HG03457 (cell line): ENCODE measurements at regions not wholly inside any gene's neighbourhood (a gene's known extent, or its start where the extent isn't known, plus 50 kb on each side); places are given as distances from the start of the nearest gene placed in this dataset.

Experiments used
- ATAC-seq: cut with Tn5 transposase; IDR thresholded peaks from one replicate; pipeline ENCODE4 v1.9.1; 2021; ENCODE audit warnings: moderate number of reproducible peaks; ENCODE audit not compliant: unreplicated experiment

DNA sequence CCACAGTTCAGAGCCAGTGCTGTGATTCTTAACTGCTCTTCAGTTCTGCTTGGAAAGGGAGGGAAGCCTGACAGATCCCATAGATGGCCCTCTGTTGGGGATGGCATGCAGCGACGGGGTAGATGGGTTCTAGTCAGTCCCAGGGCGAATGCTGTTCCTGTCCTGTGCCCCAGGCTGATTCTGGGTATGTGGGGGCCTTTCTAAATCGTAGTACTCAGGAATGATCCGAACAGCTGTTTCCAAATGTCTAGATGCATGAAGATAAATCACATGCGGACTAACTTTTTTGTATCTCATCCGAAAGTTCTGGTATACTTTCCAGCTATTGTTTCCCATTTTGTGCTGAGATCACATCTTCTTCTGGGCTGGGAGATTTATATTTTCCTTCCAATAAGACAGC is 186.0 kb upstream of the MKI67 start:
- ATAC-seq, result no peak

DNA sequence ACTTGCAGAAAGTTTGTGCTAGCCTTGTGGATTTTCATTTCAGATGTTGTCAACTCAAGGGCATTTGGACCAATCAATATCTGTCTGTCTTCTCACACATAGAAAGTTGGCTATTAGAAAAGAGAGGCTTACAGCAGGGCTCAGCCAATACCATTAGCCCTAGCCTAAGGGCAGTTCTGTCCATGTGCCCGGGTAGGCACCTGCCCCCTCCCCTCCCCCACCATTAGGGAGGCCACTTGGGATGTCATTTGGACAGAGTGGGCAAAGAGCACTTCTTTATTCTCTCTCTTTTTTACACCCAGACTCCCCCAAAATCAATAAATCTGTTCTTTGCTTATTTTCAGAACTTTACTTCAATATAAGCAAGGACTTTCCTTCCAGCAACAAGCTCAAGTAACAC is 188.5 kb upstream of the MKI67 start:
- no peak for ATAC-seq

GRCh38 chr10:128316121-128316726 is 190.0 kb upstream of the MKI67 start:
- ATAC-seq, result no peak

GRCh38 chr10:128316925-128317324 is 190.7 kb upstream of the MKI67 start:
- ATAC-seq, result no peak

DNA sequence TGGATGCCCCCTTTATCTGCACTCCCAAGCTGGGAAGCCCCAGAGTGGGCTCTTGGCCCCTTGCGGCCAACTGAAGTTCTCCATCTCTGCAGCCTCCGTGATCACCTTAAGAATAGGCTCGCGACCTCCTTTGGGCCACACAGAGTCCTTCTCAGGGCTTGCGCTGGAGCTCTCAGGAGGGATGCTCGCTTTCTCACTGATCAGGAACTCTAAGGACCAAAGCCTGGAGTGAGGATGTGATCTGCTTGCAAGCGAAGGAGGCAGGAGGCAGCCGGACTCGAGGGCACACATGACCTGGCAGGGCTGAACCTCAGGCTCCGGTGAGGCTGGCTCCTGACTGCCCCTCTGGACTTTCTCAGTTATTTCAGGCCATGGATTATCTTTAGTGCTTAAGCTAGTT is 192.1 kb upstream of the MKI67 start:
- no peak for ATAC-seq

- ATAC-seq, result no peak
Measured at GRCh38 chr10:128318913-128319312, 192.7 kb upstream of the MKI67 start.

GRCh38 chr10:128322106-128322505 is 195.9 kb upstream of the MKI67 start:
- ATAC-seq, result no peak

DNA sequence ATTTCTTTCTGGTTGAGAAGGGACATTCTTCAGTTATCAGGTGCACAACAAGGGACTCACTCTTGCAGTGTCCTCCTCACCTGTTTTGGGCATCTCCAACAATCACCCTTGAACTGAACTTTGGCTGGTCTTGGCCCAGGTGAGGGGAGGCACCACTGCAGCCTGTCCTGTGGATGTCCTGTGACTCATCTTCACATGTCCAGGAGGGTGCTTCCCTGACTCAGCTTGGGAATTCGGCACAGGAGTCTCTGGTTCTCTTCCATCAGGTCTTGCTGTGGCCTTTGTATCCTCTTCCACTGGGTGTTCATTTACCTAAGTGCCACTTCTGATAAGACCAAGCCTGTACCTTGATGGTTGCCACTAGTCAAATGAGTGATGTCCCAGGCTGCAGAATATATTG is 196.7 kb upstream of the MKI67 start:
- ATAC-seq, result no peak

GRCh38 chr10:128324058-128324827 is 198.0 kb upstream of the MKI67 start:
- ATAC-seq, result no peak

DNA sequence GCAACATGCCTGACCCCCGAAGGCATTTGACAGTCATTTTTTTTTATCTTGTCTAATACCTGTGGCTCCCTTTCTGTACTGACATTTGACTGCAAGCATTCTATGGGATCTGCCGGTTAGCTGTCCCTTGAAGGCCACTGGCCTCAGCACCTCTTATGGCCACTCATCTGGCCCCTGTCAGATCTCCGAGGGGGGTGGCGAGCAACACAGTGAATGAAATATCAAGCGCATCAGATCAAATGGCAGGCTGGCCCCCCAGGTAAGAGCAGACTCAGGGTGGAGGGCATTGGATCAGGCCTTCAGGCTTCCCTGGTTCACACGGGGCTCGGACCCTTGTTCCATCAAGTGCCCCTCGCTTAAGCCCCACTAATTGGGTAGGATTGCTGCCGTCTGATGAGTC is 199.6 kb upstream of the MKI67 start:
- no peak for ATAC-seq

GRCh38 chr10:128326251-128326650 is 200.0 kb upstream of the MKI67 start:
- ATAC-seq, result no peak

DNA sequence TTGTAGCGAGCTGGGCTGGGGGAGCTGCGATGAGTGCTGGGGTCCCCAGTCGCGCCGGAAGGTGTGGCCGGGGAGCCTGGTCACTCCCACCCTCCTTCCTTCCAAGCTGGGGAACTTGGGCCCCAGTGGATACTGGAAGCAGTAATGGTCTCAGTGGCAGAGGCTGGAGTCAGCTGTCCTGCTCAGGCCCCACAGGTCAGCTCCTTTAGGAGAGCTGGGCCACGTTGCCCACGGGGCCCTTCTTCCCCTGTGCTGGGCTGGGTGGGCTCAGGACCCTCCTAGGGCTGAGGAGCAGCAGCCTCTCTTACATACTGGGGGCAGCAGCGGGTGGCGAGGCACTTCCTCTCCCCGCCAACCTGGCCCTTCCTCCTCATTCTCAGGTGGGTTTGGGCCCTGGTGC is 200.6 kb upstream of the MKI67 start:
- no peak for ATAC-seq

DNA sequence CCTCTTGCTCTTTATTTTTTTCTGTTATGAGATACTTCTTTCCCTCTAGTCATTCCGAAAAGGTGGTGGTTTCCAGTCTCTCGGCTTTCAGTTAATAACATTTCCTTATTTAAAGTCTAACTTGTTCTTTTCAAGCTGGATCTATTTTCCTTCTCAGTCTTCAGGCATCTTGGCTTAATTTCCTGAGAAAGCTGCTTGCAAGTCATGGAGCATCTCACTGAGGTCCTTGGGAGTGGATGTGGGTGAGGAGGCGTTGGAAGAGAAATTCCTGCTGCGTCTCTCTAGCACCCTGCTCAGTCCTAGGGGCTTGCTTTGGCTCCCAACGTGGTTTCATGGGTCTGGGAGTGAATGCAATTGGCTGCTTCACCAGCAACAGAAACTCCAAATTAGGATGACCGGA is 210.2 kb upstream of the MKI67 start:
- ATAC-seq, result no peak

DNA sequence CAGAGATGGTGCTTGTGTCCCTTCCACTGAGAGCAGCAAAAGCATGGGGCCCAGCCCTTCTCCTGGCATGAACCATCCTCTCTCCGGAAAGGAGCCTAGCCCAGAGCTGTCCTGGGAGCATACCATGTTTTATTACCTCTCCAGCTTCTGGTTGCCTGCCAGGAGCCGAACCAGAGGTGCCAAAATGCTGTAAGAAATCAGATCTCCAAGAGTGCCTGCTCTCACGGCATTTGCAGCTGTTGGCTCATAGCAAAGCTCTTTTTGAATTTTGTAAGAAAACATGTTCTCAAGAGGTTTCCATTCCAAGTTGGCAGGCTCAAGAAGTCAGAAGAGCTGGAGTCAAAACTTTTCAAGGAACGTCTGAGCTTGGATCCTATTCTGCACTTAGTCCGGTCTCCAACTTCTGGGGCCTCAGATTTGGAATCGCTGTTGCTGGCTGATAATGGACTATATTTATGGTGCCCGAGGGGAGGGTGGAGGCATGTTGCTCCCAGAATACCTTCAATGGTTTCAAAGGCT is 211.7 kb upstream of the MKI67 start:
- no peak for ATAC-seq

DNA sequence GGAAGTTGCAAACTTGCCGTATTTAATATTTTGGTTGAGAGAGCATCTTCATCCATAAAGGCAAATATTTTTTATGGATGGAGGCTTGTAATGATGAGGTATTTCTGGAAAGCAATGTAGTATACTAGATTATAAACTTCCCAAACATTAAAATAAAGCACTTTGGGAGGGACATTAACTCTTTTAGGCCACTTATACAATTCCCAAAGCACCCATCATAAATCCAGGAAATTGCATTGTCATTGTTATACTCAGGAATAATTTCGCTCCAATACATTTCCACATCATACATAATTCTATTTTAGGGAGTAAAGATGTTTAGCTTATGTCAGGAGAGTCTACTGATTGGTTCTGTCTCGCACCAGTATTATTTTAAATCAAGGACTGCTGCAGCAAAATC is 212.7 kb upstream of the MKI67 start:
- no peak for ATAC-seq

DNA sequence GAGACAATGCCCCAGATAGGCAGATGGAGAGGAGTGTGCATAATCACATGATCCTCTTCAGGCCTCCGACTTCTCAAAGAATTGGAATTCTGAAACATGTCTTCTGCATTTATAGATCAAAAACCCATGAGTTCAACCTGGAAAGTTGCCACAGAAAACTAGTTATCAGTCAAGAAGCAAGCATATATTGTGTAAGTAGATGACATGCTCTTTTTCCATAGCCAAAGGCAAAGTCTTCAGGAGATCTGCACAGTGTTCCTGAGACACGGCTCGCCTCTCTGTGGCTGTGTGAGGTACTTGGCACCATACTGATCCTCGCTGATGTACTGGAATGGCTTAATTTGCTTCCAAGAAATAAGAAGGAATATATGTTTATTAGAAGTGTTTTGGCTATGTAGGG is 213.5 kb upstream of the MKI67 start:
- ATAC-seq, result no peak

GRCh38 chr10:128345353-128345752 is 219.1 kb upstream of the MKI67 start:
- ATAC-seq, result no peak

DNA sequence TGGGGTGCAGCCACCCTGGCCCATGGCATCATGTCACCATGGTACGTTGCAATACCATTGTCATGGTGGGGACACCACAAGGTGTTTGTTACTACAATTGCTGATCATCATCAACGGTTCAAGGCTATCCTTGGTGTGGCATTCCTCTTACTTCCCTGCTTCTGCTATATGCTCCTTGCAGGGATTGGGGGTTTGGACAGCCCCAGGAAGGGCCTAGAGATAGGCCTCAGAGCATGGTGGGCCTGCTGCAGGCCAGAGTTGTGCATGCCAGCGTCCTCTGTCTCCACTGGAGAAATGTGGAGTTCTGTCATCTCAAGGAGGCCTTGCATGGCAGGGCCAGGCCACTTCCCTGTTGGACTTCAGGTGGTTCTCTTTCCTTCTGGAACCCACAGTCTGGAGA is 234.6 kb upstream of the MKI67 start:
- ATAC-seq, result no peak

DNA sequence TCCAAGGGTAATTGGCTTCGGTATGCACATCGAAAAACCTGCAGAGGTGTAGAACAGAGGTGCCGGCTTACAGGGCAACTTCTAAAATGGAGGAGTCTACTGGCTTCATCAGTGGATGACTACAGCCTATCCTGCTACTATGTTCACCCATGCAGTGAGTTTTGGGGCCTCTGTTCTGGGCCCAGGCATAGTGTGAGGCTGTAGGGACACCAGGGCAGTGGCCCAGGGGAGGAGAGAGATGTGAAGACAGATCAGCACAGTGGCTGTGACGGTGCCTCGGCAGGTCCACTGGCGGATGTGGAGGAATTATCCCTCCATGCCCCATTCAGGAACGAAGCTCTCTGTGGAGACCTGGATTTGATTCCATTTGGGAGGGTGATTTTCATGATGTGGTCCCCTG is 235.3 kb upstream of the MKI67 start:
- ATAC-seq, result no peak

DNA sequence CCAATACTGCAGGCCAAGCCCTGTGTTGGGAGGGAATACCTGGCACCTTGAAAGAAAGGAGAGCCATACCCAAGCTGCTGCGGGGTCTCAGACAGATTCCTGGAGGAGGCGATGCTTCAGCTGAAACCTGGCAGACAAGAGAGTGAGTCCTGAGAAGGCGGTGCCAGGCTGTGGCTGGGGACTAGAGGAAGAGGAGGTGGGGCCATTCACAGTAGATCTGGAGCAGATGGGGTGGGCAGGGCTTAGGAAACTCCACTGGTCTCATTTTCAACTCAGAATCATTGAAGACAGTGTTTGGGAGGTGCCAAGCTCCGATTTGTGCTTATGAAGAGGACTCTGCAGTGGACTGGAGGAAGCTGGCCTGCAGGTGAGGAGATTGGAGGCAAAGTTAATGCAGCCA is 236.3 kb upstream of the MKI67 start:
- no peak for ATAC-seq

GRCh38 chr10:128364631-128365030 is 238.4 kb upstream of the MKI67 start:
- no peak for ATAC-seq

GRCh38 chr10:128365156-128365725 is 239.0 kb upstream of the MKI67 start:
- ATAC-seq, result no peak
